Mammary epithelial cell (primary cell): ENCODE measurements at regions not wholly inside any gene's neighbourhood (a gene's known extent, or its start where the extent isn't known, plus 50 kb on each side); places are given as distances from the start of the nearest gene placed in this dataset.

Experiments used
- EZH2 ChIP-seq: IDR thresholded peaks from 2 replicates; pipeline ENCODE4 v1.6.1; 2012; ENCODE audit warnings: low read length, inconsistent platforms, borderline replicate concordance
- TF ChIP-seq, protein P1 (sequence below), 2 donors: IDR thresholded peaks in 1 of 2; conservative IDR thresholded peaks in 1 of 2; 2 replicates each; pipeline ENCODE4 v1.5.1; 2011 to 2012; ENCODE audit warnings: inconsistent platforms in 2 of 2, low read length in 2 of 2, mild to moderate bottlenecking in 2 of 2, control low read depth in 1 of 2, low read depth in 1 of 2; ENCODE audit not compliant: insufficient read depth in 1 of 2; ENCODE audit errors: extremely low read depth in 1 of 2

DNA sequence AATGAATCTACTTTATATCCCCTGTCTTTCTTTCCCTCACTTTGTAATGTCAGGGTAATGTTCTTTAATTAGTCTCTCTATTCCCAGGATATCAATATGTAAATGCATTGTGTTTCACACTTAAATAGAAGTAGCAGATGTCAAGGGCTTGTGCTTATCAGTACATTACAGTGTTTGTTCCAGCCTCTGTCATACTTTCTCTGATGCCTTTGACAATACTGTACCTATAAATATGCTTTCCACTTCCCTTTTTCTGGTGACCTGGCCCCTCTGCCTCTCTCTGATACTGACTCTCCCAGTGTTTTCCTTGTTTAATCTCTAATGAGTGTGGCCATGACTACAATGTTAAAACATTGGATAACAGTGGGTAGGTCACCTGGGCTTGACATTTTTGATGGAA lies 862.0 kb upstream of the NEGR1 start:
- TF ChIP-seq, protein P1, sequence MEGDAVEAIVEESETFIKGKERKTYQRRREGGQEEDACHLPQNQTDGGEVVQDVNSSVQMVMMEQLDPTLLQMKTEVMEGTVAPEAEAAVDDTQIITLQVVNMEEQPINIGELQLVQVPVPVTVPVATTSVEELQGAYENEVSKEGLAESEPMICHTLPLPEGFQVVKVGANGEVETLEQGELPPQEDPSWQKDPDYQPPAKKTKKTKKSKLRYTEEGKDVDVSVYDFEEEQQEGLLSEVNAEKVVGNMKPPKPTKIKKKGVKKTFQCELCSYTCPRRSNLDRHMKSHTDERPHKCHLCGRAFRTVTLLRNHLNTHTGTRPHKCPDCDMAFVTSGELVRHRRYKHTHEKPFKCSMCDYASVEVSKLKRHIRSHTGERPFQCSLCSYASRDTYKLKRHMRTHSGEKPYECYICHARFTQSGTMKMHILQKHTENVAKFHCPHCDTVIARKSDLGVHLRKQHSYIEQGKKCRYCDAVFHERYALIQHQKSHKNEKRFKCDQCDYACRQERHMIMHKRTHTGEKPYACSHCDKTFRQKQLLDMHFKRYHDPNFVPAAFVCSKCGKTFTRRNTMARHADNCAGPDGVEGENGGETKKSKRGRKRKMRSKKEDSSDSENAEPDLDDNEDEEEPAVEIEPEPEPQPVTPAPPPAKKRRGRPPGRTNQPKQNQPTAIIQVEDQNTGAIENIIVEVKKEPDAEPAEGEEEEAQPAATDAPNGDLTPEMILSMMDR (conservative IDR thresholded peaks at IDR 0.05 in 1 of 2, IDR thresholded peaks at IDR 0.05 in 1 of 2; ENCODE audit: extremely low read depth in 1 of 2, insufficient read depth in 1 of 2, low read depth in 1 of 2, low read length in 2 of 2) = no peak
- TF ChIP-seq EZH2 = no peak
